Hepatocyte (in vitro differentiated cells): ENCODE measurements at regions not wholly inside any gene's neighbourhood (a gene's known extent, or its start where the extent isn't known, plus 50 kb on each side); places are given as distances from the start of the nearest gene placed in this dataset.

Experiments used
- DNase-seq: peaks from one replicate; pipeline ENCODE4 v3.0.0-alpha.2; 2016; ENCODE audit warnings: low spot score
- H2AFZ ChIP-seq: fragments of 200-600 bp; sonication (generic); 2 replicates; pipeline ENCODE4 v1.6.0; 2016; ENCODE audit warnings: antibody characterized with exemption, mild to moderate bottlenecking
- H3K27ac ChIP-seq: fragments of 200-600 bp; sonication (generic); 2 replicates; pipeline ENCODE4 v1.5.1; 2016; ENCODE audit warnings: mild to moderate bottlenecking
- H3K27me3 ChIP-seq: fragments of 200-600 bp; sonication (generic); 2 replicates; pipeline ENCODE4 v1.6.1; 2016
- H3K36me3 ChIP-seq: fragments of 200-600 bp; sonication (generic); replicated peaks from 2 replicates; pipeline ENCODE4 v1.5.1; 2016; ENCODE audit warnings: low read depth; ENCODE audit not compliant: insufficient read depth
- H3K4me1 ChIP-seq: fragments of 200-600 bp; sonication (generic); 2 replicates; pipeline ENCODE4 v1.5.1; 2016; ENCODE audit warnings: mild to moderate bottlenecking, moderate library complexity; ENCODE audit not compliant: insufficient read depth
- H3K4me2 ChIP-seq: fragments of 200-600 bp; sonication (generic); 2 replicates; pipeline ENCODE4 v1.6.0; 2016
- H3K4me3 ChIP-seq: fragments of 200-600 bp; sonication (generic); 2 replicates; pipeline ENCODE4 v1.5.1; 2016; ENCODE audit warnings: mild to moderate bottlenecking
- H3K79me2 ChIP-seq: fragments of 200-600 bp; sonication (generic); 2 replicates; pipeline ENCODE4 v1.6.0; 2017; ENCODE audit warnings: mild to moderate bottlenecking
- H3K9me2 ChIP-seq: fragments of 200-600 bp; sonication (generic); replicated peaks from 2 replicates; pipeline ENCODE4 v1.6.0; 2017; ENCODE audit warnings: mild to moderate bottlenecking; ENCODE audit not compliant: insufficient read depth
- H3K9me3 ChIP-seq: fragments of 200-600 bp; sonication (generic); 2 replicates; pipeline ENCODE4 v1.5.1; 2016; ENCODE audit warnings: low read depth, mild to moderate bottlenecking
- H4K20me1 ChIP-seq: fragments of 200-600 bp; sonication (generic); 2 replicates; pipeline ENCODE4 v1.6.0; 2016; ENCODE audit warnings: mild to moderate bottlenecking; ENCODE audit not compliant: insufficient read depth, poor library complexity, severe bottlenecking
- EZH2 ChIP-seq: fragments of 200-600 bp; sonication (generic); IDR thresholded peaks from 2 replicates; pipeline ENCODE4 v1.6.1; 2016; ENCODE audit warnings: antibody characterized with exemption, mild to moderate bottlenecking, borderline replicate concordance
- EZH2phosphoT487 ChIP-seq: fragments of 200-600 bp; sonication (generic); IDR thresholded peaks from one replicate; pipeline ENCODE4 v1.6.1; 2018; ENCODE audit warnings: antibody characterized with exemption, mild to moderate bottlenecking, low read depth, moderate library complexity; ENCODE audit not compliant: unreplicated experiment, severe bottlenecking
- WGBS: methylation state at CpG from one replicate; pipeline ENCODE4 v1.1.6; 2016; ENCODE audit warnings: low lambda C conversion rate; ENCODE audit errors: missing lambda C conversion rate; 5-methylcytosine and 5-hydroxymethylcytosine counted together
- TF ChIP-seq, protein P1 (sequence below): fragments of 200-600 bp; sonication (generic); IDR thresholded peaks from 2 replicates; pipeline ENCODE4 v1.5.1; 2016; ENCODE audit warnings: antibody characterized with exemption, mild to moderate bottlenecking; ENCODE audit not compliant: poor library complexity

GRCh38 chr2:64928813-64929212 is 60.4 kb upstream of the SLC1A4 start:
- no peak overlapping the region for H3K4me3 ChIP-seq
- H4K20me1 ChIP-seq, result no peaks in the 10 kb centered on the region
- TF ChIP-seq EZH2phosphoT487, result no peak
- no peak for TF ChIP-seq EZH2
- TF ChIP-seq, protein P1, sequence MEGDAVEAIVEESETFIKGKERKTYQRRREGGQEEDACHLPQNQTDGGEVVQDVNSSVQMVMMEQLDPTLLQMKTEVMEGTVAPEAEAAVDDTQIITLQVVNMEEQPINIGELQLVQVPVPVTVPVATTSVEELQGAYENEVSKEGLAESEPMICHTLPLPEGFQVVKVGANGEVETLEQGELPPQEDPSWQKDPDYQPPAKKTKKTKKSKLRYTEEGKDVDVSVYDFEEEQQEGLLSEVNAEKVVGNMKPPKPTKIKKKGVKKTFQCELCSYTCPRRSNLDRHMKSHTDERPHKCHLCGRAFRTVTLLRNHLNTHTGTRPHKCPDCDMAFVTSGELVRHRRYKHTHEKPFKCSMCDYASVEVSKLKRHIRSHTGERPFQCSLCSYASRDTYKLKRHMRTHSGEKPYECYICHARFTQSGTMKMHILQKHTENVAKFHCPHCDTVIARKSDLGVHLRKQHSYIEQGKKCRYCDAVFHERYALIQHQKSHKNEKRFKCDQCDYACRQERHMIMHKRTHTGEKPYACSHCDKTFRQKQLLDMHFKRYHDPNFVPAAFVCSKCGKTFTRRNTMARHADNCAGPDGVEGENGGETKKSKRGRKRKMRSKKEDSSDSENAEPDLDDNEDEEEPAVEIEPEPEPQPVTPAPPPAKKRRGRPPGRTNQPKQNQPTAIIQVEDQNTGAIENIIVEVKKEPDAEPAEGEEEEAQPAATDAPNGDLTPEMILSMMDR, result no peak
- H3K4me2 ChIP-seq, result no peak overlapping the region
- H3K36me3 ChIP-seq, result no peaks in the 10 kb centered on the region
- H3K27ac ChIP-seq, result no peak overlapping the region
- H3K9me2 ChIP-seq, result no peaks in the 10 kb centered on the region
- no peaks in the 10 kb centered on the region for H3K79me2 ChIP-seq
- WGBS, result 67% methylated on average over 1 of the region's 1 CpG
- no peaks in the 10 kb centered on the region for H3K9me3 ChIP-seq
- H3K4me1 ChIP-seq, result no peaks in the 10 kb centered on the region
- DNase-seq, result no peak
- H2AFZ ChIP-seq, result no peak overlapping the region
- H3K27me3 ChIP-seq, result peaks cover 4% of the 10 kb centered on the region

DNA sequence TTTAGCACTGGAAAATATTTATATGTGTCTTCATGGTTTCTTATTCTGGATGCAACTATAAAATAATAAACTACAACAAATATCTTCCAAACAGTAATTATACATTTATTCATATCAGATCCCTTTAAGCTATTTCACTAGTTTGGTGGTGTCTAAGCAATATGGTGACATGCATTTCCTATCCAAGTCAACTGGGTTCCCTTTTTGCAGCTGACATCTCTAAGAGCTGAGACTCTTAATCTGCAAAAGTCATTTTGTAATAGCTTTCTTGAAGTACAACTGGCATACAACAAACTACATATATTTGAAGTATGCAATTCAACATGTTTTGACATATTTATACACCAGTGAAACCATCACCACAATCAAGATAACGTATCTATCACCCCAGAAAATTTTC is 59.9 kb upstream of the SLC1A4 start:
- H3K9me2 ChIP-seq, result no peaks in the 10 kb centered on the region
- H3K36me3 ChIP-seq, result no peaks in the 10 kb centered on the region
- no peaks in the 10 kb centered on the region for H3K4me1 ChIP-seq
- 82% methylated on average over 1 of the region's 1 CpG for WGBS
- H3K27me3 ChIP-seq, result peaks cover 4% of the 10 kb centered on the region
- no peak overlapping the region for H3K27ac ChIP-seq
- no peak overlapping the region for H3K4me2 ChIP-seq
- H3K9me3 ChIP-seq, result no peaks in the 10 kb centered on the region
- no peak for TF ChIP-seq EZH2phosphoT487
- TF ChIP-seq EZH2, result no peak
- TF ChIP-seq, protein P1, result no peak
- no peaks in the 10 kb centered on the region for H4K20me1 ChIP-seq
- H3K4me3 ChIP-seq, result no peak overlapping the region
- H3K79me2 ChIP-seq, result no peaks in the 10 kb centered on the region
- no peak for DNase-seq
- no peak overlapping the region for H2AFZ ChIP-seq

- no peak for DNase-seq
- WGBS, result 88% methylated on average over 1 of the region's 1 CpG
- no peaks in the 10 kb centered on the region for H3K36me3 ChIP-seq
Measured at GRCh38 chr2:64930258-64930671, 58.9 kb upstream of the SLC1A4 start.

More at GRCh38 chr2:64930258-64930671, 58.9 kb upstream of the SLC1A4 start:
- no peak for TF ChIP-seq EZH2
- TF ChIP-seq EZH2phosphoT487, result no peak
- TF ChIP-seq, protein P1, result no peak
- no peaks in the 10 kb centered on the region for H3K9me2 ChIP-seq
- H3K4me2 ChIP-seq, result no peak overlapping the region
- H3K4me3 ChIP-seq, result no peak overlapping the region
- H3K27ac ChIP-seq, result no peak overlapping the region
- no peaks in the 10 kb centered on the region for H3K4me1 ChIP-seq
- no peak overlapping the region for H2AFZ ChIP-seq
- H3K9me3 ChIP-seq, result no peaks in the 10 kb centered on the region
- H3K27me3 ChIP-seq, result peaks cover 4% of the 10 kb centered on the region
- H4K20me1 ChIP-seq, result no peaks in the 10 kb centered on the region
- H3K79me2 ChIP-seq, result no peaks in the 10 kb centered on the region
